ENCODE measurements at regions not wholly inside any gene's neighbourhood (a gene's known extent, or its start where the extent isn't known, plus 50 kb on each side); places are given as distances from the start of the nearest gene placed in this dataset.
"Not testable (repeated sequence)": the region's sequence is repeated elsewhere in the genome, so short reads cannot be mapped to it uniquely, and the experiment has no call there.

DNA sequence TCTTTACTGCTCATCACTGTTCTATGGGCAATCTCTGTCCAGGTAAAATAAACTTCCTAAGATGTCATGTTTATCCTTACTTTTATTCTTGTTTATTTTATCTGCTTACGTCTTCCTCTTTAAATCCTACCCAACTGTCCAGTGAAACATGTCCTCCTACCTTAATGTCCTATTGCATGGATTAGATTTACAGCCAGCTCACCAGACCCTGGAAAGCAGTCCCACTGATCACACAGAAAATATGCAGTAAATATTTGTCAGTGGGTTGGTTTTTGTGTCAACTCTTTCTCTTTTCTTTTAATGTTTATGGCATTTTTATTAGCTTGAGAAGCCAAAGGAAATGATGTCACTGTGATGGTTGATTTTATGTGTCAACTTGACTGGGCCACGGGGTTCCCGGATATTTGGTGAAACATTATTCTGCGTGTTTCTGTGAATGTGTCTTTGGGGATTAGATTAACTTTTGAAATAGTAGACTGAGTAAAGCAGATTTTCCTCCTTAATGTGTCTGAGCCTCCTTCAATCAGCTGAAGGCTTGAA lies 258.3 kb downstream of the SRGAP2C start:
- no peaks in the 10 kb centered on the region for H3K27me3 ChIP-seq
- DNase-seq (no peak), ATAC-seq (no peak)
- no peak overlapping the region for H3K4me3 ChIP-seq
- no peaks in the 10 kb centered on the region for H3K4me1 ChIP-seq
- intact Hi-C loops (cut with DNase I): no loop called here
- no peaks in the 10 kb centered on the region for H3K36me3 ChIP-seq
- TF ChIP-seq, protein P1, sequence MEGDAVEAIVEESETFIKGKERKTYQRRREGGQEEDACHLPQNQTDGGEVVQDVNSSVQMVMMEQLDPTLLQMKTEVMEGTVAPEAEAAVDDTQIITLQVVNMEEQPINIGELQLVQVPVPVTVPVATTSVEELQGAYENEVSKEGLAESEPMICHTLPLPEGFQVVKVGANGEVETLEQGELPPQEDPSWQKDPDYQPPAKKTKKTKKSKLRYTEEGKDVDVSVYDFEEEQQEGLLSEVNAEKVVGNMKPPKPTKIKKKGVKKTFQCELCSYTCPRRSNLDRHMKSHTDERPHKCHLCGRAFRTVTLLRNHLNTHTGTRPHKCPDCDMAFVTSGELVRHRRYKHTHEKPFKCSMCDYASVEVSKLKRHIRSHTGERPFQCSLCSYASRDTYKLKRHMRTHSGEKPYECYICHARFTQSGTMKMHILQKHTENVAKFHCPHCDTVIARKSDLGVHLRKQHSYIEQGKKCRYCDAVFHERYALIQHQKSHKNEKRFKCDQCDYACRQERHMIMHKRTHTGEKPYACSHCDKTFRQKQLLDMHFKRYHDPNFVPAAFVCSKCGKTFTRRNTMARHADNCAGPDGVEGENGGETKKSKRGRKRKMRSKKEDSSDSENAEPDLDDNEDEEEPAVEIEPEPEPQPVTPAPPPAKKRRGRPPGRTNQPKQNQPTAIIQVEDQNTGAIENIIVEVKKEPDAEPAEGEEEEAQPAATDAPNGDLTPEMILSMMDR (IDR thresholded peaks at IDR 0.05): no peak
- H3K9me3 ChIP-seq: no peaks in the 10 kb centered on the region
- H3K27ac ChIP-seq: no peak overlapping the region

DNA sequence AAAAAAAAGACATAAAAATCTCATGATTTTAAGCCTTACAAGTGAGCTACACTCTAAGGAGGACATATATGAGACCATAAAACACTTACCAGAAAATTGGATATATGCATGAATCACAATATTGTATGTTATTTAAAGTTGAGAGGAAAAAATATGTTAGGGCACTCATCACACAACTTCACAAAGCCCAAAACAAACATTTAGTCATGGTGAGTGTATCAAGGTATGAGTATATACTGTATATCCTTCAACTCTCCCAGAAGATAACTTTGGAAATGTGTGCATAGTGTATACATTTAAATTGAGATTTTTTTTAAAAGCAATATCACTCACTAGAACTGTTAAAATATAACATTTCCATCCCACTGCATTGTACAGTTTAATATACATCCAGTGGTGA lies 259.3 kb downstream of the SRGAP2C start:
- H3K9me3 ChIP-seq: no peaks in the 10 kb centered on the region
- H3K36me3 ChIP-seq: no peaks in the 10 kb centered on the region
- intact Hi-C loops (cut with DNase I): no loop called here
- TF ChIP-seq, protein P1 (IDR thresholded peaks at IDR 0.05): no peak
- H3K27ac ChIP-seq: no peak overlapping the region
- no peak overlapping the region for H3K4me3 ChIP-seq
- H3K4me1 ChIP-seq: no peaks in the 10 kb centered on the region
- H3K27me3 ChIP-seq: no peaks in the 10 kb centered on the region
- ATAC-seq: no peak
- no peak for DNase-seq

DNA sequence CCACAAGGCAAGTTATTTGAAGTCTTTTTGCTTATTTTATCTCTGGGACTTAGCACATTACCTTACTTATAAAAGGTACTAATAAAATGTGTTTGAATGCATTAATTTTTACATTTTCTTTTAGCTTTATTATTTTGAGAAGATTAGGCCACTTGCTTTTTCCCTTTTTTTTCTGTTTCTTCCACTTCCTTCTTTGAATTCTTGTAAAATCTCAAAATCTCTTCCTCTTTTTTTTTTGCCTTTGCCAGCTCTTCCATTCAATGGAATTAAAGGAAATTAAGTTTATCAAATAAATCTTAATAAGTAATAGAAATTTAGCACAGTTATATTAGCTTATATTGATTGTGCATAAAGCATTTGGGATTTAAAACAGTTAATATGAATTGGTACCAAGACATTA lies 260.9 kb downstream of the SRGAP2C start:
- Histone ChIP-seq H3K27ac (no peak overlapping the region), H3K4me3 (no peak overlapping the region), H3K36me3 (no peaks in the 10 kb centered on the region), H3K27me3 (no peaks in the 10 kb centered on the region), H3K9me3 (no peaks in the 10 kb centered on the region), H3K4me1 (no peaks in the 10 kb centered on the region)
- TF ChIP-seq, protein P1 (IDR thresholded peaks at IDR 0.05): no peak
- no peak for ATAC-seq
- DNase-seq: no peak
- intact Hi-C loops (cut with DNase I): no loop called here

DNA sequence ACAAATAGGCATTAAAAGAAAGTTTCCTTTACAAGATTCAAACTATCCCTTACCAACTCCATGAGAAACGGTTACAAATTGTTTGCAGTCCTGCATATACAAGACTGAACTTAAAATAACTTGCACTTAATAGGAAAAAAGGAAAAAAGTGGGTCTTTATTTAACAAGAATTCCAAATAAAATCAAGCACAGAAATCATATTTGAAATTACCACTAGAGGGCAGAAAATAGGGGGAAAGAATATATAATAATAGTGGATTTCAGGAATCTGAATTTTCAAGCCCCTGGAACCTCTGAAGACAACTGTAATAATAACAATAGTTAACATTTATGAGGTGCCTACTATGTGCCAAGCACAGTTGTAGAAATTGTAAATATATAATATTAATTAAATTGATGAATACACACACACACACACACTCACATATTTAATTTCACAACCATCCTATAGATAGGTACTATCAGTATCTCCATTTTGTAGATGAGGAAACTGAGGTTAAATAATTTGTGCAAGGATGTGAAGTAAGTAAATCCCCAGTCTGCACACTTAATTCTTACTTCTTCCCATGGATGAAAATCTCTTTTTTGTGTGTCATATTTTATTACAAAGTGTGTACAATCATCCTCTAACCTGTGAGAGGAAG lies 262.6 kb downstream of the SRGAP2C start:
- H3K27me3 ChIP-seq; H3K4me1 ChIP-seq; DNase-seq; intact Hi-C loops (cut with DNase I); H3K4me3 ChIP-seq; H3K9me3 ChIP-seq; H3K36me3 ChIP-seq; ATAC-seq; H3K27ac ChIP-seq: not testable (repeated sequence)
- TF ChIP-seq, protein P1 (IDR thresholded peaks at IDR 0.05): peak; percentile 26 to 40

DNA sequence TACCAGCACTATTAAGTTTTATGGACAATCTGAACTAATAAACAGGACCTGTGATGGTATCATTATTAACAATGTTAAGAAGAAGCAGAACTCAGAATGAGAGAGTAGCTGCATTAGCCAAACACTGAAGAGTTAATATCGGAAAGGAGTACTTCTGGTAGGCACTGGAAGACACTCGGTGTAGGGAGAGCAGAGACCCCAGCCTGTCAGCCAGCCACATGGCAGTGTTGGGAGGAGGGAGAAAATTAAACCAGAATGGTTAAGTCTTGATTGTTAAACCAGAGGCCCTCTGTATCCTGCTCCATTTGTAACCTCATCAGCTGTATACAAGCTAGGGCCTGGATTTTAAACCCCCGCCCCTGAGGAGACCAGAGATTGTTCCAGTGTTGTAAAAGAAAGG lies 263.3 kb downstream of the SRGAP2C start:
- DNase-seq; ATAC-seq; H3K9me3 ChIP-seq; intact Hi-C loops (cut with DNase I); H3K27ac ChIP-seq; H3K27me3 ChIP-seq; H3K36me3 ChIP-seq; H3K4me3 ChIP-seq; H3K4me1 ChIP-seq: not testable (repeated sequence)

DNA sequence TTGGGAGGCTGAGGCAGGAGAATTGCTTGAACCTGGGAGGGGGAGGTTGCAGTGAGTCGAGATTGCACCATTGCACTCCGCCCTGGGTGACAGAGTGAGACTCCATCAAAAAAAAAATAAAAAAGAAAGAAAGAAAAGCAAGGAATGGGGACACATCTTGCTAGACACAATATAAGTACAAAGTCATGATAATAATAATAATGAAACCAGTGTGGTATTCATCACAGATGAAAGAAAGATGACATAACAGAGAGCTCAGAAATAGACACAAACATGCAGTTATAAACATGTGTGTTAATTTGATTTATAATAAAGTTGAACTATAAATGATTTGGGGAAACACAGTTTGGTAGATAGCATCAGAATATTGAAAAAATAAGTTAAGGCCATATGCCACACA lies 264.1 kb downstream of the SRGAP2C start:
- no peak for ATAC-seq
- no peak overlapping the region for H3K4me3 ChIP-seq
- no peaks in the 10 kb centered on the region for H3K36me3 ChIP-seq
- H3K27ac ChIP-seq: no peak overlapping the region
- intact Hi-C loops (cut with DNase I): no loop called here
- TF ChIP-seq, protein P1 (IDR thresholded peaks at IDR 0.05): no peak
- H3K4me1 ChIP-seq: no peaks in the 10 kb centered on the region
- no peak for DNase-seq
- no peaks in the 10 kb centered on the region for H3K27me3 ChIP-seq
- peaks cover 0 to 3% of the 10 kb centered on the region in 2 donors for H3K9me3 ChIP-seq
